ENCODE measurements at regions not wholly inside any gene's neighbourhood (a gene's known extent, or its start where the extent isn't known, plus 50 kb on each side); places are given as distances from the start of the nearest gene placed in this dataset.
"Not testable (repeated sequence)": the region's sequence is repeated elsewhere in the genome, so short reads cannot be mapped to it uniquely, and the experiment has no call there.

DNA sequence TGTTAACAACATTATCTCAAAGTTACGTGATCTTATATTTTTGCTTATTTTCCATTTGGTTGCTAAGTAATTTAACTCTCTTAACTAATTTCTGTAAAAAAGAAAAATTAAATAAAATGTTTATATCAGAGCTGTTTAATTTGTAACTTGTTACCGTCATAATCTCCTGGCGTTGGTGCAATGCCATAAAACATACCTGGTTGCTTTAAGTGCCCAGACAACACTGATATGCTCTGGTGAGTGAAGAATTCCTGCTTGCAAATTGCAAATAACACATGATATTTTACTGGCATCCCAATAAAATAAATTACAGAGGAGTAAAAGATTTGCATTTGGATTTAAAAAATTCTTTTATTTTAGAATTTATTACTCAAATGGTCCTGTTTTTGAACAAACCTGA lies 640.1 kb upstream of the MIS18BP1 start:
- WGBS (ENCODE audit: low lambda C conversion rate, missing lambda C conversion rate), result 77% methylated on average over 3 of the region's 3 CpGs
- no peaks in the 10 kb centered on the region for H3K27me3 ChIP-seq

DNA sequence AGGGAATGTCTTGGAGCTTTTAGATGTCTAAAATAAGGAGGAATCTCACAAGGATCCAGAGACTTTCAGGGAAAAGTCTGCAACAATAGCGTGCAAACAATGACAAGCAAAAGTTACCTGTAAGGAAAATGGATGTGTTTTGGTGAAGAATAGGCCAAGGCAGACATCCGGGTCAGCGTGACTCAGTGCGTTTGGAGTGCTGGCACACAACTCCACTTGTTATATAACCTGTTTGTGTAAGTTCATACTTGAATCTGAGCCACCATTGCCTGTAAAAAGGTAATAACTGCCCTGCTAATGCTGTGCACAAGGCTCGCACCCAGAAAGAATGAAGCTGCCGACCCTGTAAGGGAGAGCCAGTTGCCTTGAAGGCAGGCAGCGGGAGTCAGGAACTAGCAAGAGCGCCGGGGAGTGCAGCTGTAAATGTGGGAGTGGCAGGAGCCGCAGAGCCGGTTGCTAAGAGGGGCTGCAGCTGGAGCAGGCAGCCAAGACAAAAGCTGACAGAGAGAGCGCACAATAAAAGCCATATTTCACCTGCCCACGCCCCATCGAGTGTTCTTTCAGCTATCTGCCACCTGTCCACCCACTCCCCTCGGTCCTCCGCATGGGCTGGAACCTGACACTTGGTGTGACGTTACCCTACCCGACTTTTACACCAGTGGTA lies 638.5 kb upstream of the MIS18BP1 start:
- Histone ChIP-seq H3K4me3 (no peak overlapping the region), H3K9me2 (replicated peaks; ENCODE audit: insufficient read depth) (no peaks in the 10 kb centered on the region), H2AFZ (no peak overlapping the region), H3K9me3 (ENCODE audit: low read depth) (no peaks in the 10 kb centered on the region), H3K36me3 (replicated peaks; ENCODE audit: insufficient read depth, low read depth) (no peaks in the 10 kb centered on the region), H3K27me3 (no peaks in the 10 kb centered on the region), H3K4me2 (peak overlapping the region; percentile 60), H4K20me1 (ENCODE audit: insufficient read depth, poor library complexity, severe bottlenecking) (no peaks in the 10 kb centered on the region), H3K27ac (peak overlapping the region; percentile 46), H3K4me1 (ENCODE audit: insufficient read depth) (no peaks in the 10 kb centered on the region), H3K79me2 (no peaks in the 10 kb centered on the region)
- WGBS (ENCODE audit: low lambda C conversion rate, missing lambda C conversion rate), result 49% methylated on average over 18 of the region's 18 CpGs
- DNase-seq (ENCODE audit: low spot score), result peak; percentile 51
- no peak for TF ChIP-seq EZH2 (IDR thresholded peaks at IDR 0.05; ENCODE audit: borderline replicate concordance)
- no peak for TF ChIP-seq EZH2phosphoT487 (IDR thresholded peaks at IDR 0.05; ENCODE audit: low read depth, severe bottlenecking, unreplicated experiment)
- TF ChIP-seq, protein P1, sequence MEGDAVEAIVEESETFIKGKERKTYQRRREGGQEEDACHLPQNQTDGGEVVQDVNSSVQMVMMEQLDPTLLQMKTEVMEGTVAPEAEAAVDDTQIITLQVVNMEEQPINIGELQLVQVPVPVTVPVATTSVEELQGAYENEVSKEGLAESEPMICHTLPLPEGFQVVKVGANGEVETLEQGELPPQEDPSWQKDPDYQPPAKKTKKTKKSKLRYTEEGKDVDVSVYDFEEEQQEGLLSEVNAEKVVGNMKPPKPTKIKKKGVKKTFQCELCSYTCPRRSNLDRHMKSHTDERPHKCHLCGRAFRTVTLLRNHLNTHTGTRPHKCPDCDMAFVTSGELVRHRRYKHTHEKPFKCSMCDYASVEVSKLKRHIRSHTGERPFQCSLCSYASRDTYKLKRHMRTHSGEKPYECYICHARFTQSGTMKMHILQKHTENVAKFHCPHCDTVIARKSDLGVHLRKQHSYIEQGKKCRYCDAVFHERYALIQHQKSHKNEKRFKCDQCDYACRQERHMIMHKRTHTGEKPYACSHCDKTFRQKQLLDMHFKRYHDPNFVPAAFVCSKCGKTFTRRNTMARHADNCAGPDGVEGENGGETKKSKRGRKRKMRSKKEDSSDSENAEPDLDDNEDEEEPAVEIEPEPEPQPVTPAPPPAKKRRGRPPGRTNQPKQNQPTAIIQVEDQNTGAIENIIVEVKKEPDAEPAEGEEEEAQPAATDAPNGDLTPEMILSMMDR (IDR thresholded peaks at IDR 0.05; ENCODE audit: poor library complexity), result no peak

More for the DNA sequence above, 640.1 kb upstream of the MIS18BP1 start:
- no peak for DNase-seq (ENCODE audit: low spot score)
- H4K20me1 ChIP-seq (ENCODE audit: insufficient read depth, poor library complexity, severe bottlenecking), result no peaks in the 10 kb centered on the region
- no peaks in the 10 kb centered on the region for H3K79me2 ChIP-seq
- no peak overlapping the region for H3K27ac ChIP-seq
- H3K36me3 ChIP-seq (replicated peaks; ENCODE audit: insufficient read depth, low read depth), result no peaks in the 10 kb centered on the region
- H3K9me3 ChIP-seq (ENCODE audit: low read depth), result no peaks in the 10 kb centered on the region
- H3K4me3 ChIP-seq, result no peak overlapping the region
- H3K4me1 ChIP-seq (ENCODE audit: insufficient read depth), result no peaks in the 10 kb centered on the region
- H2AFZ ChIP-seq, result no peak overlapping the region
- no peaks in the 10 kb centered on the region for H3K9me2 ChIP-seq (replicated peaks; ENCODE audit: insufficient read depth)
- no peak overlapping the region for H3K4me2 ChIP-seq
- TF ChIP-seq EZH2 (IDR thresholded peaks at IDR 0.05; ENCODE audit: borderline replicate concordance), result no peak
- TF ChIP-seq EZH2phosphoT487 (IDR thresholded peaks at IDR 0.05; ENCODE audit: low read depth, severe bottlenecking, unreplicated experiment), result no peak
- TF ChIP-seq, protein P1 (IDR thresholded peaks at IDR 0.05; ENCODE audit: poor library complexity), result no peak

DNA sequence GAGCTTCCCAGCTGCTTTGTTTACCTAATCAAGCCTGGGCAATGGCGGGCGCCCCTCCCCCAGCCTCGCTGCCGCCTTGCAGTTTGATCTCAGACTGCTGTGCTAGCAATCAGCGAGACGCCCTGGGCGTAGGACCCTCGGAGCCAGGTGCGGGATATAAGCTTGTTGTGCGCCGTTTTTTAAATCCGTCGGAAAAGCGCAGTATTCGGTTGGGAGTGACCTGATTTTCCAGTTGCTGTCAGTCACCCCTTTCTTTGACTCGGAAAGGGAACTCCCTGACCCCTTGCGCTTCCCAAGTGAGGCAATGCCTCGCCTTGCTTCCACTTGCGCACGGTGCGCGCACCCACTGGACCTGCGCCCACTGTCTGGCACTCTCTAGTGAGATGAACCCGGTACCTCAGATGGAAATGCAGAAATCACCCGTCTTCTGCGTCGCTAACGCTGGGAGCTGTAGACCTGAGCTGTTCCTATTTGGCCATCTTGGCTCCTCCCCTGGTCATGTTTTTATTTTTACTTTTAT lies 635.8 kb upstream of the MIS18BP1 start:
- not testable (repeated sequence) for H3K79me2 ChIP-seq; DNase-seq (ENCODE audit: low spot score); H4K20me1 ChIP-seq (ENCODE audit: insufficient read depth, poor library complexity, severe bottlenecking); H3K36me3 ChIP-seq (replicated peaks; ENCODE audit: insufficient read depth, low read depth); H3K4me3 ChIP-seq; H3K9me2 ChIP-seq (replicated peaks; ENCODE audit: insufficient read depth); H2AFZ ChIP-seq; H3K27ac ChIP-seq; H3K27me3 ChIP-seq; H3K9me3 ChIP-seq (ENCODE audit: low read depth); H3K4me1 ChIP-seq (ENCODE audit: insufficient read depth)
- peak overlapping the region; percentile 49 for H3K4me2 ChIP-seq
- WGBS (ENCODE audit: low lambda C conversion rate, missing lambda C conversion rate), result 47% methylated on average over 28 of the region's 28 CpGs

DNA sequence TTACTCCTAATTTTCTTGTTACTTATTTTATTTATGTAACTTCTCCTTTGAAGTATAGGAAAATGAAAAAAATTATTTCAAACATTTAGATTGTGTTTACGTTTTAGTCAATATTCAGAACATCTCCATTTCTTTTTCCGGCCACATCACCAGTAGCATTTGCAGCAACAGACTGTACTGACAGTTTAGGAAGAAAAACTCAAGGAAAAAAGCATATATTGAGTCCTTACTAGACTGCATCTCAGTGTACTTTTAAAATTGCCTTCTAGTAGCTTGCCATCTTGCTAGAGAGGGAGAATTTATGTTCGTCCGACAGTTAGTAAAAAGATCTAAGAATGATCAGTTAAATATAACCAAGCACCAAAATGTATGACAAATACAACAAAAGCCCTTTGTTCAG lies 625.0 kb upstream of the MIS18BP1 start:
- 90% methylated on average over 4 of the region's 4 CpGs for WGBS (ENCODE audit: low lambda C conversion rate, missing lambda C conversion rate)
- no peaks in the 10 kb centered on the region for H3K27me3 ChIP-seq
- no peaks in the 10 kb centered on the region for H4K20me1 ChIP-seq (ENCODE audit: insufficient read depth, poor library complexity, severe bottlenecking)
- no peaks in the 10 kb centered on the region for H3K4me1 ChIP-seq (ENCODE audit: insufficient read depth)
- TF ChIP-seq EZH2phosphoT487 (IDR thresholded peaks at IDR 0.05; ENCODE audit: low read depth, severe bottlenecking, unreplicated experiment), result no peak
- no peak for TF ChIP-seq EZH2 (IDR thresholded peaks at IDR 0.05; ENCODE audit: borderline replicate concordance)
- TF ChIP-seq, protein P1 (IDR thresholded peaks at IDR 0.05; ENCODE audit: poor library complexity), result no peak
- no peak overlapping the region for H3K4me3 ChIP-seq
- H3K36me3 ChIP-seq (replicated peaks; ENCODE audit: insufficient read depth, low read depth), result no peaks in the 10 kb centered on the region
- no peak overlapping the region for H2AFZ ChIP-seq
- no peak overlapping the region for H3K27ac ChIP-seq
- no peaks in the 10 kb centered on the region for H3K9me3 ChIP-seq (ENCODE audit: low read depth)
- H3K79me2 ChIP-seq, result no peaks in the 10 kb centered on the region
- no peak for DNase-seq (ENCODE audit: low spot score)
- H3K4me2 ChIP-seq, result no peak overlapping the region
- no peaks in the 10 kb centered on the region for H3K9me2 ChIP-seq (replicated peaks; ENCODE audit: insufficient read depth)
